GM20000 (cell line): ENCODE measurements at regions not wholly inside any gene's neighbourhood (a gene's known extent, or its start where the extent isn't known, plus 50 kb on each side); places are given as distances from the start of the nearest gene placed in this dataset.

Source experiments
- DNase-seq: peaks from one replicate; pipeline ENCODE4 v3.0.0; 2012; ENCODE audit warnings: low spot score
- TF ChIP-seq, protein P1 (sequence below): IDR thresholded peaks from 2 replicates; pipeline ENCODE4 v1.5.1; 2012; ENCODE audit warnings: mild to moderate bottlenecking, control low read depth; ENCODE audit errors: extremely low read depth, missing control alignments

DNA sequence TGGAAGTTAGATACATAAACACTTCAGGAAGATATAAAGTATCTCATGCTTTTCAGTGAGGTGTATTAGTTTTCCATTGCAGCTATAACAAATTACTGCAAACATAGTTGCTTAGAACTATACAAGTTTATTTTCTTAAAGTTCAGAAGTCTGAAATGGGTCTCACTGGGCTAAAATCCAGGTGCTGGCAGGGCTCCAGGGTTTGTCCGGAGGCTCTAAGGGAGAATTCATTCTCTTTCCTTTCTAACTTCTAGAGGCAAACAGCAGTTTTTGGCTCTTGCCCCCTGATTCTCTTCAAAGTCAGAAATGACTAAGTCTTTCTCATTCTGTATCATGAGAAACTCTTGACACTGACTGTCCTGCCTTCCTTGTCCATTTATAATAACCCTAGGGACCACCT is 138.8 kb downstream of the AASDHPPT start:
- no peak for DNase-seq
- TF ChIP-seq, protein P1, sequence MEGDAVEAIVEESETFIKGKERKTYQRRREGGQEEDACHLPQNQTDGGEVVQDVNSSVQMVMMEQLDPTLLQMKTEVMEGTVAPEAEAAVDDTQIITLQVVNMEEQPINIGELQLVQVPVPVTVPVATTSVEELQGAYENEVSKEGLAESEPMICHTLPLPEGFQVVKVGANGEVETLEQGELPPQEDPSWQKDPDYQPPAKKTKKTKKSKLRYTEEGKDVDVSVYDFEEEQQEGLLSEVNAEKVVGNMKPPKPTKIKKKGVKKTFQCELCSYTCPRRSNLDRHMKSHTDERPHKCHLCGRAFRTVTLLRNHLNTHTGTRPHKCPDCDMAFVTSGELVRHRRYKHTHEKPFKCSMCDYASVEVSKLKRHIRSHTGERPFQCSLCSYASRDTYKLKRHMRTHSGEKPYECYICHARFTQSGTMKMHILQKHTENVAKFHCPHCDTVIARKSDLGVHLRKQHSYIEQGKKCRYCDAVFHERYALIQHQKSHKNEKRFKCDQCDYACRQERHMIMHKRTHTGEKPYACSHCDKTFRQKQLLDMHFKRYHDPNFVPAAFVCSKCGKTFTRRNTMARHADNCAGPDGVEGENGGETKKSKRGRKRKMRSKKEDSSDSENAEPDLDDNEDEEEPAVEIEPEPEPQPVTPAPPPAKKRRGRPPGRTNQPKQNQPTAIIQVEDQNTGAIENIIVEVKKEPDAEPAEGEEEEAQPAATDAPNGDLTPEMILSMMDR = no peak

DNA sequence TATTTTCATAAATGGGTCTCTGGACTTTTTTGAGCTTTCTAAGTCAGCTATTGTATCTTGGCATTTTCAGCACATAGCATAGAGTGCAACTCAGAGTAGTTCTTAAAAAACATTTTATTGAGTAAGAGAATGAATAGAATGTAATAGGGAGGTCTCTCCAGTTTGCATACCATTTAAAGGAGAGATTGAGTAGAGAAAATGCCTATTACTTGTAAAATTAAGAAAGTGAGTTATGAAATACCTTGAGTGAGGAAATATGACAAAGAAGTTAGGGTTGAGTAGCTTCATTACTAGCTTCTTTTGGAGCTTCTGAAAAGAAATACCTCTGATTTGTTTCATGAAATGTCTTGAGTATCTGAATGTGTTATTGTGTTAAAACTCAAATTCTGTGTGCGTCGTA is 140.0 kb downstream of the AASDHPPT start:
- no peak for DNase-seq
- TF ChIP-seq, protein P1 = no peak

DNA sequence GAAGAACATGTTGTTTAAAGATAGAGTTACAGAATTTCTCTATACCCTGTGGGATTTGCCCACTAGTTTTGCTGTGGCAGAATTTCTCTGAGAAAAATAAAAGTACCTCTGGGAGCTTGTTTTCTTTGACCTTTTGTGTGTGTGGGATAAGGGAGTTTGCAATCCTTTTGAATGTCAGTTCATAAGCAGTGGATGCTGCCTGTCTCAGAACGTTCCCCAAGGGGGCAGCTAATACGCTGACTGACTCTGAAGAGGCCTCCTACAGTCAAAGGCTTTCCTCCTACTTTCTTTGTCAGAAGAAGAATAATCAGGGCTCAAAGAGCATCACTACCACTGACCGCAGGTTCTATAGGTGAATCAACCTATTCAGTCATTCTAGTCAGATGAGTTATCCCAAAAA is 140.6 kb downstream of the AASDHPPT start:
- TF ChIP-seq, protein P1 = no peak

DNA sequence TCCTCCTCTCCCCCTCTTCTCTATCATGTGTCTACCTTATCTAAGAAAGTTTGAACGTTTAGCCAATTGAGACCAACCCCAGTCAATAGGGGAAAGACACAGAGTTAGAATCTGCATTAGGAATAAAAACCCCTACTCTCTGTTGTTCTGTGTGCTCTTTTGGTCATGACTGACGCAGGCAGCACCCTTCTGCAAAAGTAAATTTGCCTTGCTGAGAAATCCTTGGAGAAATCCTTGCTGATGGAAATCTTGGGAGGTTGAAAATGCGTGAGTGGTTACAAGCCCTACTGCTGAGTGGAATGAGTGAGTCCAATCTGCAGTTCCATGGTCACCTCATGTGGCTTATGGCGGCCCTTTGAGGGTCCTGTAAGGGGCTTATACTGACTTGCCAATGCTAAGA is 145.2 kb downstream of the AASDHPPT start:
- TF ChIP-seq, protein P1 = no peak

More for the DNA sequence above, 140.6 kb downstream of the AASDHPPT start:
- DNase-seq = no peak

DNA sequence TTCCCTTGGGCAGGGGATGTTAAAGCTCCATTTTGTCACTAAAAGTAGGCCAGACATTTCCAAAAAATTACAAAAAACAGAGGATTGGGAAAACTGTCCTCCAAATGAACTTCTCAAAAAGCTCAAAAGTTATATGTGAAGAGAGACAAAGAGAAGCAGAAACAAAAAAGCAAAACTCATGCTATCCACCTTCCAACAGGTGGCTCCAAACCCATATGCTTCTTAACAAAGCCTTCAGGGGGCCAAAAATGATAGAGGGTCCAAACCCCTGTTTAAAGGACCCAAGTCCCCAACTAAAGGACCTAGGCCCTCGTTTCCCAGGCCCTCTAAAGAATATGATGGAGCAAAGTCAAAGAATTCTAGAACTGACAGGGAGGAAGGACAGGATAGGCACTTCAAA is 146.7 kb downstream of the AASDHPPT start:
- TF ChIP-seq, protein P1 = no peak

More for the DNA sequence above, 145.2 kb downstream of the AASDHPPT start:
- no peak for DNase-seq

DNA sequence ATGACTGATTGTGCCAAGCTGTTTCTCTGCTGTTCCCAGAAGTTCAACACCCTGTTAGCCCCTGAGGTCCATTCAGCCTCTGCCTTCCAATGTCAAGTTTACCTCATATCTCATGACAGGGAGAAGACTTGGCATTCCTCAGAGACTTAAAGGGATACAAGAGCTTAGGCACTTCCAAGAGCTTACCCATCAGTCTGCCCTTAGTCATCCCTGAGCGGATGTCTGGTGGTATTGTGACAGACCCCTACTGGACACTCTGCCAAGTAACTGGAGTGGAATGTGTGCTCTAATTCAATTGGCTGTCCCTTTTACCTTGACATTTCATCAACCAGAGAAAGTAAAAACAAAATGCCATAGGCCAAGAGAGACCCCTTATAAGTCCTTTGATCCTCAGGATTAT is 151.5 kb downstream of the AASDHPPT start:
- DNase-seq = no peak
- TF ChIP-seq, protein P1 = no peak

More for the DNA sequence above, 146.7 kb downstream of the AASDHPPT start:
- no peak for DNase-seq

DNA sequence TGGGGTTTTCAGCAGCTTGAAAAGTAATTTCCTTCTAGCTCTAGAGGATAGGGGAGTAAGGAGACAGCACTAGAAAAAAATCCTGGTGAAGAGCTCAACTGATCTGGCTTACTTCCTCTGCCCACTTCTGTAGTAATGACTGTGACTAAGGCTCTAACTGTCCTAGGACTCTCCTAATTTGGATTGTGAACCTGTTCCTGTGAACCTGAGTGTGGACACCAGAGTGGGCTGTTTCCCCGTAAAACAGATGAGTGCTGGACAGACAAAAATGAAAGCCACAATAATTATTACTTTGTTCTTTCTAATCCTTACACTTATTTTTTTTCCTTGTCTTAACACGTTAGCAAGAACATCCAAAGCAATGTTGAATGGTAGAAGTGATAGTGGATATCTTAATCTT is 154.1 kb downstream of the AASDHPPT start:
- TF ChIP-seq, protein P1 = no peak
- no peak for DNase-seq
